Gastroesophageal sphincter (tissue), 4 donors: ENCODE measurements at regions not wholly inside any gene's neighbourhood (a gene's known extent, or its start where the extent isn't known, plus 50 kb on each side); places are given as distances from the start of the nearest gene placed in this dataset.
A peak's percentile ranks its signal among the peaks of the same experiment; 100 is the strongest.

Experiments used
- ATAC-seq: fragments of 150-250 bp; one replicate; pipeline ENCODE4 v1.9.1; 2016; ENCODE audit warnings: mild to moderate bottlenecking, moderate library complexity
- H3K27ac ChIP-seq, 4 donors: fragments of 200-600 bp; sonication (generic) in 3 of 4; 1 replicate in 3 of 4; 2 replicates in 1 of 4; pipeline ENCODE4 v1.5.1; 2016 to 2019
- H3K27me3 ChIP-seq: fragments of 200-600 bp; sonication (generic); one replicate; pipeline ENCODE4 v1.5.1; 2019
- H3K36me3 ChIP-seq, 2 donors: fragments of 200-600 bp; sonication (generic); one replicate each; pipeline ENCODE4 v1.5.1; 2019; ENCODE audit warnings: control low read depth in 1 of 2
- H3K4me1 ChIP-seq, 3 donors: fragments of 200-600 bp; sonication (generic); 1 replicate in 2 of 3; 2 replicates in 1 of 3; pipeline ENCODE4 v1.5.1; 2016 to 2019; ENCODE audit warnings: control low read depth in 2 of 3
- H3K4me3 ChIP-seq, 2 donors: fragments of 200-600 bp; sonication (generic); one replicate each; pipeline ENCODE4 v1.5.1; 2019; ENCODE audit warnings: mild to moderate bottlenecking in 1 of 2, moderate library complexity in 1 of 2
- H3K9me3 ChIP-seq, 3 donors: fragments of 200-600 bp; sonication (generic); one replicate each; pipeline ENCODE4 v1.5.1; 2017 to 2019; ENCODE audit warnings: control low read depth in 2 of 3
- CTCF ChIP-seq, 4 experiments: fragments of 200-600 bp in 2 of 4; fragments of 450-650 bp in 2 of 4; sonication (generic) in 1 of 4; IDR thresholded peaks; one replicate each; pipeline ENCODE4 v1.5.1; 2017 to 2019; ENCODE audit warnings: antibody characterized with exemption in 4 of 4, mild to moderate bottlenecking in 2 of 4, moderate library complexity in 2 of 4
- EP300 ChIP-seq: sonication (generic); formaldehyde crosslinking; IDR thresholded peaks from one replicate; pipeline ENCODE4 v1.6.1; 2017; ENCODE audit warnings: antibody characterized with exemption, mild to moderate bottlenecking
- POLR2A ChIP-seq, 2 donors: fragments of 450-650 bp; IDR thresholded peaks; one replicate each; pipeline ENCODE4 v1.6.1; 2017; ENCODE audit warnings: antibody characterized with exemption in 2 of 2, mild to moderate bottlenecking in 2 of 2, moderate library complexity in 1 of 2
- POLR2AphosphoS5 ChIP-seq: sonication (generic); formaldehyde crosslinking; IDR thresholded peaks from one replicate; pipeline ENCODE4 v1.6.1; 2017; ENCODE audit warnings: antibody characterized with exemption
- WGBS, 2 donors: methylation state at CpG; one replicate each; pipeline ENCODE4 v1.1.5; 2018; ENCODE audit warnings: low coverage in 1 of 2; 5-methylcytosine and 5-hydroxymethylcytosine counted together

- H3K9me3 ChIP-seq, result no peaks in the 10 kb centered on the region
- 0 to 11% methylated on average over 2 of the region's 2 CpGs for WGBS, 2 donors
- H3K27ac ChIP-seq, result peak overlapping the region in 1 of 4 donors; percentile 41
- TF ChIP-seq POLR2AphosphoS5, result no peak
- TF ChIP-seq EP300, result no peak
- TF ChIP-seq POLR2A (IDR thresholded peaks at IDR 0.05), result no peak
- no peak for TF ChIP-seq CTCF (IDR thresholded peaks at IDR 0.05)
- H3K36me3 ChIP-seq, result no peaks in the 10 kb centered on the region
- ATAC-seq, result peak; percentile 28
- H3K27me3 ChIP-seq, result no peaks in the 10 kb centered on the region
- H3K4me3 ChIP-seq, result no peak overlapping the region
- peaks cover 0 to 9% (median 0%) of the 10 kb centered on the region in 3 donors for H3K4me1 ChIP-seq
Observed at GRCh38 chr9:119998614-119999013, 581.4 kb downstream of the CDK5RAP2 start.

GRCh38 chr9:119991797-119992196 lies 588.2 kb downstream of the CDK5RAP2 start:
- no peak for ATAC-seq
- H3K27me3 ChIP-seq, result no peaks in the 10 kb centered on the region
- H3K9me3 ChIP-seq, result no peaks in the 10 kb centered on the region
- H3K4me1 ChIP-seq, result no peaks in the 10 kb centered on the region
- H3K36me3 ChIP-seq, result no peaks in the 10 kb centered on the region
- H3K27ac ChIP-seq, result no peak overlapping the region
- no peak overlapping the region for H3K4me3 ChIP-seq
- no peak for TF ChIP-seq POLR2AphosphoS5
- TF ChIP-seq EP300, result no peak
- TF ChIP-seq CTCF (IDR thresholded peaks at IDR 0.05), result no peak
- TF ChIP-seq POLR2A (IDR thresholded peaks at IDR 0.05), result no peak
- WGBS, 2 donors, result no CpG with 5 or more reads among the region's 4 CpGs

GRCh38 chr9:119986713-119987112 lies 593.3 kb downstream of the CDK5RAP2 start:
- ATAC-seq, result no peak
- TF ChIP-seq EP300 (no peak), POLR2AphosphoS5 (no peak), CTCF (IDR thresholded peaks at IDR 0.05) (no peak), POLR2A (IDR thresholded peaks at IDR 0.05) (no peak)
- H3K27ac ChIP-seq, result no peak overlapping the region
- H3K9me3 ChIP-seq, result no peaks in the 10 kb centered on the region
- no peak overlapping the region for H3K4me3 ChIP-seq
- 61 to 64% methylated on average over 5 to 10 of the region's 11 CpGs for WGBS, 2 donors
- H3K27me3 ChIP-seq, result no peaks in the 10 kb centered on the region
- no peaks in the 10 kb centered on the region for H3K4me1 ChIP-seq
- H3K36me3 ChIP-seq, result no peaks in the 10 kb centered on the region

- no peaks in the 10 kb centered on the region for H3K27me3 ChIP-seq
- ATAC-seq, result no peak
- 13 to 39% methylated on average over 3 to 4 of the region's 4 CpGs for WGBS, 2 donors
Observed at GRCh38 chr9:119986205-119986604, 593.8 kb downstream of the CDK5RAP2 start.

More at GRCh38 chr9:119986205-119986604, 593.8 kb downstream of the CDK5RAP2 start:
- Histone ChIP-seq H3K36me3 (no peaks in the 10 kb centered on the region), H3K4me3 (no peak overlapping the region), H3K9me3 (no peaks in the 10 kb centered on the region), H3K4me1 (no peaks in the 10 kb centered on the region), H3K27ac (no peak overlapping the region)
- TF ChIP-seq POLR2AphosphoS5 (no peak), POLR2A (IDR thresholded peaks at IDR 0.05) (no peak), EP300 (no peak), CTCF (IDR thresholded peaks at IDR 0.05) (no peak)
